Breast epithelium (tissue), 3 donors: ENCODE measurements at regions not wholly inside any gene's neighbourhood (a gene's known extent, or its start where the extent isn't known, plus 50 kb on each side); places are given as distances from the start of the nearest gene placed in this dataset.

Source experiments
- POLR2A ChIP-seq: fragments of 450-650 bp; IDR thresholded peaks from one replicate; pipeline ENCODE4 v1.6.1; 2016; ENCODE audit warnings: antibody characterized with exemption, mild to moderate bottlenecking, moderate library complexity
- TF ChIP-seq, protein P1 (sequence below), 3 donors: fragments of 450-650 bp; IDR thresholded peaks; one replicate each; pipeline ENCODE4 v1.5.1; 2016 to 2017; ENCODE audit warnings: antibody characterized with exemption in 3 of 3, mild to moderate bottlenecking in 3 of 3, moderate library complexity in 3 of 3

DNA sequence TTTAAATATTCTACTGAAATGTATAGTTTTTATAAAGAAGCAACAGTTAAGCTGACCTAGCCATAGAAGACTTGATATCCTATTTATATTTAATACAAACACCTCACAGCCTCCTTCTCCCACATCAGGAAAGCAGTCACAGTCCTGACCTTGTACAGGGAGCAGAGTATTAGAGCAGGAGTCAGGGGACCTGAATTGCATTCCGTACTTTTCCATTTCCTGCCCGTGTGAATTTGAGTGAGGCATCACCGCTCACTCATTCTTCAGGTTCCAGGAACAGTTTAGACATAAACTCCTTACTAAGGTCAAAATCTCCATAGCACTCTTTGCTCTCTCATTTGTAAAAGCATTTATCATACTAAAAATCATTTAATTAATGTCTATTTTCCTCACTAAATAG is 482.5 kb upstream of the FAT3 start:
- no peak for TF ChIP-seq POLR2A
- TF ChIP-seq, protein P1, sequence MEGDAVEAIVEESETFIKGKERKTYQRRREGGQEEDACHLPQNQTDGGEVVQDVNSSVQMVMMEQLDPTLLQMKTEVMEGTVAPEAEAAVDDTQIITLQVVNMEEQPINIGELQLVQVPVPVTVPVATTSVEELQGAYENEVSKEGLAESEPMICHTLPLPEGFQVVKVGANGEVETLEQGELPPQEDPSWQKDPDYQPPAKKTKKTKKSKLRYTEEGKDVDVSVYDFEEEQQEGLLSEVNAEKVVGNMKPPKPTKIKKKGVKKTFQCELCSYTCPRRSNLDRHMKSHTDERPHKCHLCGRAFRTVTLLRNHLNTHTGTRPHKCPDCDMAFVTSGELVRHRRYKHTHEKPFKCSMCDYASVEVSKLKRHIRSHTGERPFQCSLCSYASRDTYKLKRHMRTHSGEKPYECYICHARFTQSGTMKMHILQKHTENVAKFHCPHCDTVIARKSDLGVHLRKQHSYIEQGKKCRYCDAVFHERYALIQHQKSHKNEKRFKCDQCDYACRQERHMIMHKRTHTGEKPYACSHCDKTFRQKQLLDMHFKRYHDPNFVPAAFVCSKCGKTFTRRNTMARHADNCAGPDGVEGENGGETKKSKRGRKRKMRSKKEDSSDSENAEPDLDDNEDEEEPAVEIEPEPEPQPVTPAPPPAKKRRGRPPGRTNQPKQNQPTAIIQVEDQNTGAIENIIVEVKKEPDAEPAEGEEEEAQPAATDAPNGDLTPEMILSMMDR (IDR thresholded peaks at IDR 0.05) = no peak
